GM19463 (cell line): ENCODE measurements at regions not wholly inside any gene's neighbourhood (a gene's known extent, or its start where the extent isn't known, plus 50 kb on each side); places are given as distances from the start of the nearest gene placed in this dataset.

Experiments
- ATAC-seq: cut with Tn5 transposase; IDR thresholded peaks from one replicate; pipeline ENCODE4 v1.9.1; 2021; ENCODE audit warnings: mild to moderate bottlenecking, moderate library complexity; ENCODE audit not compliant: unreplicated experiment

DNA sequence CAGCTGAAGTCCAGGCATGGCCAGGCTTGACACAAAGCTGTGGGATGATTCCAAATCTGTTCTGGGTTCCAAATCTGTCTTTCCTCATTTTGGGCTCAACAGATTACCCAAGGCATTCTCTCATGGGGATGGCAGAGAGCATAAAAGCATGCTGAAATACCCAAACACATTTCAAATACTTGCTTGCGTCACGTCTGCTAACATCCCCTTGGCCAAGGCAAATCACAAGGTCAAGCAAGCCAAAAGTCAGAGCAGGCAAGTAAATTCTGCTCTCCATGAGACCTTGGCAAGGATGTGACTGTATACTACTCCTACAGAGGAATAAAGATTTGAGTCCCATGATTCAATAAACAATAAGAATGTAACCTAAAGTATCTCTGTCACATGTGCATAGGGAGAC lies 306.7 kb downstream of the EPB41L4A start:
- ATAC-seq = no peak

DNA sequence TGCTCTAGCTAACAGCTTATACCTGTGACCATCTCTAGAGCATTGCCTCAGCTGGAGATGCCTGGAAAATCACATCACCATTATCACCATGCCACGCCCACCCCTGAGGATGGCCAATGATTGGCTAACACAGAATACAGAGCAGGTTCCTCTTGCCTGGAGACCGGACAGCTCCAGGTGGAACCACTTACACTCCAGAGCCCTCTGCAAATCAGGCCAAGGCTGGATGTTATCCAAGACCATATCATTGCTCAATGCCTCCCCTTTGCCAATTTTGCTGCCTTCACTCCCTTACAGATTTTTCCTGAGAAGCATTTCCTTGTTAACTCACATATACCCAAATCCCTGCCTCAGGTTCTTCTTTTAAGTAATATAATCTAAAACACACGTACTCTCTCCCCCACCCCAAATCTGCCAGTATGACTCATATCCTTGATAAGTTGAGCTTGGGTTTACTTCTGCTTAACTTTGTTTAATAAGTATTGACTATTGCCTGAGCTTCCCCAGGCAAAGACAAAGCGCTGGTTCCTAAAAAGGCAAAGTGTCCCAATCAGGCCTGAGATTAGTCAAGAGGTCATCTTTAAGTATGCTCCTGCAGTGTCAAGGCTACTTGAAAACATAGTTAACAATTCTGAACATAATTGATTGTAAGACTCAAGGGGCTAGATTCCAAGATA lies 309.6 kb downstream of the EPB41L4A start:
- ATAC-seq = no peak

DNA sequence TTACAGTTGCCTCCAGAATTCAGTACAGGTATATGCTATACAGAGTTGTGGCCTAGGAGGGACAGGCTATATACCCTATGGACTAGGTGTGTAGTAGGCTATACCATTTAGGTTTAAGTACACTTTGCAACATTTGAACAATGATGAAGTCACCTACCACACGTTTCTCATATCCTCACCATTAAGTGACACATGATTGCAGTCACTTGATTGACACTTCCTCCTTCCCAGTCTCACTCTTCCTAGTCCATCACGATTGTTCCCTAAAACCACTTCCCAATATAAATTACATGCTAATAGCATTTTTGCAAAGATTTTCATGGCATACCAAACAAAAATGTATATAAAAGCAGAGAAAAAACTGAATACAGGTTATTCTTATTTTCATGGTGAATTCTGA lies 312.2 kb downstream of the EPB41L4A start:
- no peak for ATAC-seq

DNA sequence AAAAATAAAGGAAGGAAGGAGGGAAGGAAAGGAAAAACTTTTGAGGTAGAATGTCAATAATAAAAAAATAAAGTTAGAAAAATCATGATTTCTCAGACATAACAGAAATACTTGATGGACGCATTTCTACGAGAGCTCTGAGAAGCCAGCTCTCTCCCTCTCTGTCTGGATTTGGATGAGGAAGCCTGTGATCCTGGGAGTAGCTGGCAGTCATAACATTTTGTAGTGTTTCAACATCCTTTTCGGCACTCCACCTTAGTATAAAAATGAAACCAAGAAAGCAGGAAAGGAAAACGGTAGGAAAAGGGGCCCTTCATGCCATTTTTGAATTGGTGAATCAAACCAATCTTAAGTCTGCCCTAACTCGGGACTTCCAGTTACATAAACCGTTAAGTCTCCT lies 321.3 kb downstream of the EPB41L4A start:
- ATAC-seq = no peak

DNA sequence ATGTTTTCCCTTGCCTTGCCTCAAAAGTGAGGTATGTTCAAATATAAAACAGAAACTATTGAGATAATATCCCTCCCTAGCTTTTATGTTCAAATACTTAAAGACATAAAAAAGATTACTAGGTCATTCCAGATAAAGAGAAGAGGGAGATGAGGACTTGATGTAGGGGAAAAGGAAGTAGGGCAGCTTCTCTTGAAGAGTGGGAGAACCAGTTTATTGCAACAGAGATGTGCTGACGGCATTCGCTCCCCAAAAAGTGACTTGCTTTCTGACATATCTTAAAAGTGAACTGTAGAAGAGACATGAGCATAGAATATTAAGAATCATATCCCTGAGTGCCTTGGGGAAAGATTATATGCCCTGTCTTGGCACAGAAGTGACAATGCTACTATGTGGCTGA lies 330.2 kb upstream of the NREP start:
- no peak for ATAC-seq

GRCh38 chr5:112086740-112087139 lies 329.7 kb upstream of the NREP start:
- no peak for ATAC-seq

GRCh38 chr5:112084149-112084548 lies 327.2 kb upstream of the NREP start:
- ATAC-seq = no peak

DNA sequence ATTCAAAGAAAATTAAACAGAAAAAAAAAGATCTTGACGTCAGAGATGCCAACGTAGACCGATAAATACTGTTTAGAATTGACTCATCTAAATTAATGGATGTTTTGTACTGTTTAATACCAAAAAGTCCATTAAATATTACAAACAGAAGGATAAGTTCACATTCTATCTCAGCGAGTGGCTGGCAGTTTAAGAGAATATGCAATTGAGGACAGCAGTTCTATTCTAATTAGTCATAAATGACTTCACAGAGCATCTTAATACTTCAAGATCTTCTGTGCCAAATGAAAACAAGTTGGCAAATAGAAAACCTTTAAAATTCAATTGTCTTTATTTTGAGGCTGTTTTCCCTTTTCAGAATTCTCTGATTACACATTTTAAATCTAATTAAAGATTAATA lies 326.6 kb upstream of the NREP start:
- no peak for ATAC-seq

- ATAC-seq = peak; percentile 89
Measured at GRCh38 chr5:112077180-112077579, 320.2 kb upstream of the NREP start.

DNA sequence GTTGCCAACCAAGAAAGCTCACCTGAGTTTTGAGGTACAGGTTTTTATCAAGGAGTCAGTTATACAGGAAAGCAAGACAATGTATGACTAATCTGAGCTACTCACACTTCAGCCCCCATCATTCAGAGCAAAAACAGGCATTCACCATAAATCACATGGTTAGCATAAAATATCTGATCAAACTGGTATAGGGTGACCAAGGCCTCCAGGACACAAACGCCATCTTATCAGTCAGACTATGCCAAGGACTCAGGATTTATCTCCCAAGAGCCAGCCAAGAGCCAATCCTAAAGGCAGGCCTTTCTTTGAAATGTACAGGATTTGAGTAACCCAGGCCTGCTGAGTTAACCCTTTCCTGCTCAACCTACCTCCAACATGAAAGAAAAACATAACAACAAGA lies 313.0 kb upstream of the NREP start:
- ATAC-seq = no peak

GRCh38 chr5:112069329-112069728 lies 312.3 kb upstream of the NREP start:
- no peak for ATAC-seq

DNA sequence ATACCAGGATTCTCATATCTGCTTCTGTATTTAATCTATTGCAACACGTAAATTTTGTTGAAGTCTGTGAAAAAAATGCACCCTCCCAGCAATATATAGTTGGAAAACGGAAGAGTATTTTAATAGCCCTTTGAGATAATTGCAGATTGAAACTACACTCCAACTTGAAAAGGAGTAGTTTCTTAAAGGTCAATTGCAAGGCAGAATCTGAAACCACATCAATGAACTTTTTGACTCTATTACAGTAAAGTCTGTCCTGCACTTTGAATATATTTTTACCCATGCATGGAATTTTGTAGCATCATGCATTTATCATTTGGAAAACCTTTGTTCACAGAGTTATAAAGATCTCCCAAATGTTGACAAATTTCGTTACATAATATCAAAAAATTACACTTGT lies 311.6 kb upstream of the NREP start:
- no peak for ATAC-seq

DNA sequence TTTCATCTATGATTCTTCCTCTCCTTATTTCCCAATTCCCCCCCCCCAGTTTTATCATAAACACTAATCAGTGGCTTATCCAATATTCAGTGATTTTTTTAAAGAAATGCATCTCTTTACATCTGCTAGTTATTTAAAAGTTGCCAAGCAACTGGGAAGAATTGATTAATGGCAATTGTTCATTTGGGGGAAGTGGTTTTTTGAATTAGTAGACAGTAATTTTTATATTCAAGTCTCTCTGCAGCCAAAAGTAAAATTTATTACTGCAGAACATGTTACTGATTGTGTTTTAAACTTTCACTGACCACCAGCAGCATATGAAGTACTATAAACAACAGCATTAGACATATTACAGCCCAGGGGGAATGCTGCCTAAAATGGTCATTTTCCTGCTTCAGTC lies 308.8 kb upstream of the NREP start:
- no peak for ATAC-seq

GRCh38 chr5:112064956-112065355 lies 308.0 kb upstream of the NREP start:
- peak; percentile 59 for ATAC-seq

DNA sequence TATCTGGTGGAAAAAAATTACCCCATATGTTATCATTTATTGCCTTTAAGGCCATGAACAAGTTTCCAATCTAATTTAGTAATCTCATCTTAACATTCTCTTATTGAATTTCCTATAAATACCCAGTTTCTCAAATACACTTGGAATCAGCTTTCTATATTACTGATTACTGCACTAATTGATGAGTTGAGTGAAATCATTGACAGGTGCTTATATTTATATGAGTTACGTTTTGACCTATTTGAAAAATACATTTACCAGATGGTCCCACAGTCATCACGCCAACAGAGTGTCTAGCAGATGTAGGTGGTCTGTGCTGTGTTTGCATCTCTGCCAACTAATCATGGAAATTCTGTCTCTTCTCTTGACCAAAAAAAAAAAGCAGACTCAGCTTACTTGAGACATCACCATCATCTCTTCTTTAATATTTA lies 307.3 kb upstream of the NREP start:
- ATAC-seq = no peak

- no peak for ATAC-seq
Measured at GRCh38 chr5:112063856-112064255, 306.9 kb upstream of the NREP start.

DNA sequence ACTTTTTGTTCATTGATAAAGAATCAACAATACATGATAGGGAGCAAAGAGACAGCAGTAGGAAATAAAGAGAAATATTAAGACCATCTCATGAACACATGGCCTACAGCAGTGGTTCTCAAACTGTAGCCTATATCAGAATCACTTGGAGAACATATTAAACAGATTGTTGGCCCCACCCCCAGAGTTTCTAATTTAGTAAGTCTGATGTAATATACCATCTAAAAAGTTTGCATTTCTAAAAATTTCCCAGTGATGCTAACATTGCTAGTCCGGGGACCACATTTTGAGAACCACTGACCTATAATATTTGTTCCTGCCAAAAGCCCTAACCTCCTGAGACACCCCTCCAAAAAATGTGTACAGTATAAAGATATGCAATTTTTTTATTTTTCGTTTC lies 306.2 kb upstream of the NREP start:
- no peak for ATAC-seq

- ATAC-seq = no peak
Measured at GRCh38 chr5:112062181-112062580, 305.2 kb upstream of the NREP start.

- no peak for ATAC-seq
Measured at GRCh38 chr5:112061666-112062065, 304.7 kb upstream of the NREP start.

- ATAC-seq = no peak
Measured at GRCh38 chr5:112059579-112060135, 302.7 kb upstream of the NREP start.

DNA sequence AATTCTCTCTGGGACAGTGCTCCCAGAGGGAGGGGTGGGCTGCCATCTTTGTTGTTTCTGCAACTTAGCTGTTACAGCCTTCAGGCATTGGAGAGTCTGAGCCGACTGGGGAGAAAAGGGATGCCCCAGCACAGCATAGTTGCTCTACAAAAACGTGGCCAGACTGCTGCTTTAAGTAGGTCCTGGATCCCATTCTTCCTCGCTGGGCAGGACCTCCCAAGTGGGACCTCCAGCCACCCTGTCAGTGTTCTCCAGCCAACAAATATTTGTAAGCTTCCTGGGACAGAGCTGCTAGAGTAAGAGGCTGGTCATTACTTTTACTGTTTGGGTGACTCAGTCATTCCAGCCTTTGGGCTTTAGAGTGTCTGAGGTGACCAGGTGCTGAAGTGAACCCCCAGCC lies 292.7 kb upstream of the NREP start:
- ATAC-seq = no peak

DNA sequence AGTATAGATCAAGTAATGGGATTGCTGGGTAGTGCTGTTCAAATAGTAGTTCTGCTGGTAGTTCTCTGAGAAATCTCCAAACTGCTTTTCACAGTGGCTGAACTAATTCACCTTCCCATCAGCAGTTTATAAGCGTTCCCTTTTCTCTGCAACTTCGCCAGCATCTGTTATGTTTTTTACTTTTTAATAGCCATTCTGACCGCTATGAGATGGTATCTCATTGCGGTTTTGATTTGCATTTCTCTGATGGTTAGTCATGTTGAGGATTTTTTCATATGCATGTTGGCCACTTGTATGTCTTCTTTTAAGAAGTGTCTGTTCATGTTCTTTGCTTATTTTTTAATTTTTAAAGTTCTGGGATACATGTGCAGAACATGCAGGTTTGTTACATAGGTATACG lies 279.2 kb upstream of the NREP start:
- no peak for ATAC-seq

GRCh38 chr5:112034421-112034979 lies 277.5 kb upstream of the NREP start:
- ATAC-seq = no peak
